HFF-Myc (cell line): ENCODE measurements at regions not wholly inside any gene's neighbourhood (a gene's known extent, or its start where the extent isn't known, plus 50 kb on each side); places are given as distances from the start of the nearest gene placed in this dataset.

ENCODE experiments used
- DNase-seq: peaks from one replicate; pipeline ENCODE4 v3.0.0-alpha.2; 2011; ENCODE audit warnings: low read depth; ENCODE audit errors: extremely low read depth
- H3K4me3 ChIP-seq: replicated peaks from 2 replicates; pipeline ENCODE4 v1.5.1; 2011; ENCODE audit warnings: low read depth, mild to moderate bottlenecking, control low read depth, low read length
- TF ChIP-seq, protein P1 (sequence below): IDR thresholded peaks from 2 replicates; pipeline ENCODE4 v1.5.1; 2012; ENCODE audit warnings: mild to moderate bottlenecking, low read depth, low read length, control low read depth; ENCODE audit errors: missing control alignments

- TF ChIP-seq, protein P1, sequence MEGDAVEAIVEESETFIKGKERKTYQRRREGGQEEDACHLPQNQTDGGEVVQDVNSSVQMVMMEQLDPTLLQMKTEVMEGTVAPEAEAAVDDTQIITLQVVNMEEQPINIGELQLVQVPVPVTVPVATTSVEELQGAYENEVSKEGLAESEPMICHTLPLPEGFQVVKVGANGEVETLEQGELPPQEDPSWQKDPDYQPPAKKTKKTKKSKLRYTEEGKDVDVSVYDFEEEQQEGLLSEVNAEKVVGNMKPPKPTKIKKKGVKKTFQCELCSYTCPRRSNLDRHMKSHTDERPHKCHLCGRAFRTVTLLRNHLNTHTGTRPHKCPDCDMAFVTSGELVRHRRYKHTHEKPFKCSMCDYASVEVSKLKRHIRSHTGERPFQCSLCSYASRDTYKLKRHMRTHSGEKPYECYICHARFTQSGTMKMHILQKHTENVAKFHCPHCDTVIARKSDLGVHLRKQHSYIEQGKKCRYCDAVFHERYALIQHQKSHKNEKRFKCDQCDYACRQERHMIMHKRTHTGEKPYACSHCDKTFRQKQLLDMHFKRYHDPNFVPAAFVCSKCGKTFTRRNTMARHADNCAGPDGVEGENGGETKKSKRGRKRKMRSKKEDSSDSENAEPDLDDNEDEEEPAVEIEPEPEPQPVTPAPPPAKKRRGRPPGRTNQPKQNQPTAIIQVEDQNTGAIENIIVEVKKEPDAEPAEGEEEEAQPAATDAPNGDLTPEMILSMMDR = no peak
- H3K4me3 ChIP-seq = no peak overlapping the region
- DNase-seq = no peak
These were observed 612.2 kb upstream of the GOLIM4 start for GRCh38 chr3:168707900-168708299.

DNA sequence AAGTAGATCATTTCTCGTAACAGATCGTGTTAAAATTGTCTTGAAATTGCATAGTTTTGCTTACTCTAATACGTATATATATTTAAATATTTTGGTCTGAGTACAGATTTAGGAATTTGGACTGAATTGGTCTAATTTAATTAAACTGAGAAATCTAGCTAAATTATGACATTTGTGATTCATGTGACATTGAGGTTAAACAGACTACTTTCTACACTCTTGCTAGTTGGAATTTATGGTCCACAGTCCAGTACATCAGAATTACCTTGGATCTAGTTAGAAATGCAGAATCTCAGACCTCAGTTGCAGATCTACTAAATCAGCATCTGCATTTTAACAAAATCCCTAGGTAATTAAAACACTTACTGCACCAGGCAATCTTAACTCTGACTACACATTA is 609.7 kb upstream of the GOLIM4 start:
- no peak overlapping the region for H3K4me3 ChIP-seq
- DNase-seq = no peak
- TF ChIP-seq, protein P1 = no peak

DNA sequence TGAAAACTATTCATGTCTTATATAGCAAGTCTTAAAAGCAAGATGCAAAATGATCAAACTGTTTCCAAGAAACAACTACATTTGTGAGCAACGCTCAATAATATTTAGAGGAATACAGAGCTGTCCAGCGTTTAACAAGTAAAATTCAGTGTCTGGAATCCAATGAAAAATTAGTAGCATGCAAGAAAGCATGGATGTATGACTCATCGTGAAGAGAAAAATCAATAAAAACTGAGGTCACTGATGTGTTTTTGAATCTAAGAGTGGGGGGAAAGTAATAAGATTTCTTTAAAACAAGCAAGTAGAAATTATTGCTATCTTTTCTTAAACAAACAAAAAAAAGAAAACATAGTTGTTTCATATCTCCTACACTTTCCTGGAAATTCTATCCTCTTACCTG is 600.3 kb upstream of the GOLIM4 start:
- H3K4me3 ChIP-seq = no peak overlapping the region
- TF ChIP-seq, protein P1 = no peak
- no peak for DNase-seq

GRCh38 chr3:168693870-168694269 is 598.1 kb upstream of the GOLIM4 start:
- no peak for DNase-seq
- H3K4me3 ChIP-seq = no peak overlapping the region
- TF ChIP-seq, protein P1 = no peak

- no peak overlapping the region for H3K4me3 ChIP-seq
- TF ChIP-seq, protein P1 = no peak
- no peak for DNase-seq
These were observed 592.5 kb upstream of the GOLIM4 start for GRCh38 chr3:168688267-168688666.

GRCh38 chr3:168684519-168684918 is 588.8 kb upstream of the GOLIM4 start:
- no peak overlapping the region for H3K4me3 ChIP-seq
- TF ChIP-seq, protein P1 = no peak
- no peak for DNase-seq

- DNase-seq = no peak
- H3K4me3 ChIP-seq = no peak overlapping the region
- TF ChIP-seq, protein P1 = no peak
These were observed 583.0 kb upstream of the GOLIM4 start for GRCh38 chr3:168678730-168679129.
